Tibial nerve (tissue), 4 donors: ENCODE measurements at regions not wholly inside any gene's neighbourhood (a gene's known extent, or its start where the extent isn't known, plus 50 kb on each side); places are given as distances from the start of the nearest gene placed in this dataset.

Experiments used
- EP300 ChIP-seq, 2 donors: sonication (generic); formaldehyde crosslinking; IDR thresholded peaks; one replicate each; pipeline ENCODE4 v1.6.1; 2017; ENCODE audit warnings: antibody characterized with exemption in 2 of 2, mild to moderate bottlenecking in 1 of 2
- POLR2A ChIP-seq, 2 donors: fragments of 450-650 bp; IDR thresholded peaks; one replicate each; pipeline ENCODE4 v1.6.1; 2017; ENCODE audit warnings: antibody characterized with exemption in 2 of 2, mild to moderate bottlenecking in 2 of 2, moderate library complexity in 2 of 2
- TF ChIP-seq, protein P1 (sequence below), 5 experiments: fragments of 200-600 bp in 3 of 5; fragments of 450-650 bp in 2 of 5; sonication (generic) in 3 of 5; IDR thresholded peaks; one replicate each; pipeline ENCODE4 v1.5.1; 2016 to 2019; ENCODE audit warnings: antibody characterized with exemption in 5 of 5, mild to moderate bottlenecking in 3 of 5, moderate library complexity in 2 of 5

DNA sequence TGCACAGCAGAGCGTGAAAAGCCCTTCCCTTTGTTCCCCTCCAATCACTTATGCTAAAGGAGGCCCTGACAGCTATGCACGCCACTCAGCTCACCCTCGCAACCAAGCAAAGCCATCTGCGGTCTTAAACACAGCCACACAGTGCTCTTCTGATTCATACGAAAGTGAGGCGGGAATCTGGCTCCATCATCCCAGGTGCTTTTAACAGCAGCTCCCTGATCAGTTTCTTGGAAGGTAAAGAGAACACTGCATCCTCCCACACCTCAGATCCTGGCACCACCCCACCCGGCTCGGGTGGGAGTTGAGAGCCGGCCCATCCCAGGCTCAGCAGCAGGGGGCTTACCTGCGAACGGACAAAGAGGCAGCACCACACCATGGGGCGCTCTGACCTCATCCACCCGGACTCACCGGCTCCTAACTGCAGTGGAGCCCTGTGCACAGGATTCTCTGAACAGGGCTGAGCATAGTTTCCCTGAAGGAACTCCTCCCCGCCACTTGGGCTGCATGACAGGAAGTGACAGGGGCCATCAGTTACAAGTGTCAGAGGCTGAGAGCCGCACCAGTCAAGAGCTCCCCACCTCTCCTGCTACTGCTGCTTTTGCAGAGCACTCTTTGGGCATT is 114.3 kb upstream of the ARHGEF3 start:
- TF ChIP-seq, protein P1, sequence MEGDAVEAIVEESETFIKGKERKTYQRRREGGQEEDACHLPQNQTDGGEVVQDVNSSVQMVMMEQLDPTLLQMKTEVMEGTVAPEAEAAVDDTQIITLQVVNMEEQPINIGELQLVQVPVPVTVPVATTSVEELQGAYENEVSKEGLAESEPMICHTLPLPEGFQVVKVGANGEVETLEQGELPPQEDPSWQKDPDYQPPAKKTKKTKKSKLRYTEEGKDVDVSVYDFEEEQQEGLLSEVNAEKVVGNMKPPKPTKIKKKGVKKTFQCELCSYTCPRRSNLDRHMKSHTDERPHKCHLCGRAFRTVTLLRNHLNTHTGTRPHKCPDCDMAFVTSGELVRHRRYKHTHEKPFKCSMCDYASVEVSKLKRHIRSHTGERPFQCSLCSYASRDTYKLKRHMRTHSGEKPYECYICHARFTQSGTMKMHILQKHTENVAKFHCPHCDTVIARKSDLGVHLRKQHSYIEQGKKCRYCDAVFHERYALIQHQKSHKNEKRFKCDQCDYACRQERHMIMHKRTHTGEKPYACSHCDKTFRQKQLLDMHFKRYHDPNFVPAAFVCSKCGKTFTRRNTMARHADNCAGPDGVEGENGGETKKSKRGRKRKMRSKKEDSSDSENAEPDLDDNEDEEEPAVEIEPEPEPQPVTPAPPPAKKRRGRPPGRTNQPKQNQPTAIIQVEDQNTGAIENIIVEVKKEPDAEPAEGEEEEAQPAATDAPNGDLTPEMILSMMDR (IDR thresholded peaks at IDR 0.05) = no peak
- no peak for TF ChIP-seq POLR2A (IDR thresholded peaks at IDR 0.05)
- TF ChIP-seq EP300 (IDR thresholded peaks at IDR 0.05) = no peak
